Esophagus muscularis mucosa (tissue), 4 donors: ENCODE measurements at regions not wholly inside any gene's neighbourhood (a gene's known extent, or its start where the extent isn't known, plus 50 kb on each side); places are given as distances from the start of the nearest gene placed in this dataset.
"Not testable (repeated sequence)": the region's sequence is repeated elsewhere in the genome, so short reads cannot be mapped to it uniquely, and the experiment has no call there.

ENCODE experiments used
- DNase-seq: peaks from one replicate; pipeline ENCODE4 v3.0.0-alpha.2; 2017; ENCODE audit errors: extremely low spot score
- H3K27ac ChIP-seq, 4 donors: fragments of 200-600 bp; sonication (generic); replicated peaks in 1 of 4; 1 replicate in 3 of 4; 2 replicates in 1 of 4; pipeline ENCODE4 v1.5.1; 2016 to 2019; ENCODE audit warnings: mild to moderate bottlenecking in 1 of 4
- H3K27me3 ChIP-seq, 4 donors: fragments of 200-600 bp; sonication (generic); one replicate each; pipeline versions ENCODE4 v1.5.1 to v1.6.0; 2016 to 2019
- H3K36me3 ChIP-seq, 4 donors: fragments of 200-600 bp; sonication (generic); one replicate each; pipeline ENCODE4 v1.5.1; 2016 to 2019
- H3K4me1 ChIP-seq, 4 donors: fragments of 200-600 bp; sonication (generic); one replicate each; pipeline ENCODE4 v1.5.1; 2016 to 2019
- H3K4me3 ChIP-seq, 4 donors: fragments of 200-600 bp; sonication (generic); 1 replicate in 2 of 4; 2 replicates in 2 of 4; pipeline ENCODE4 v1.5.1; 2016 to 2019; ENCODE audit warnings: mild to moderate bottlenecking in 4 of 4, moderate library complexity in 1 of 4
- H3K9me3 ChIP-seq, 4 donors: fragments of 200-600 bp; sonication (generic); 1 replicate in 3 of 4; 2 replicates in 1 of 4; pipeline ENCODE4 v1.5.1; 2016 to 2019
- CTCF ChIP-seq, 3 experiments: fragments of 200-600 bp in 2 of 3; fragments of 450-650 bp in 1 of 3; sonication (generic) in 2 of 3; IDR thresholded peaks; one replicate each; pipeline ENCODE4 v1.5.1; 2017 to 2019; ENCODE audit warnings: antibody characterized with exemption in 3 of 3, mild to moderate bottlenecking in 2 of 3, moderate library complexity in 1 of 3
- EP300 ChIP-seq: sonication (generic); formaldehyde crosslinking; IDR thresholded peaks from one replicate; pipeline ENCODE4 v1.6.1; 2017; ENCODE audit warnings: antibody characterized with exemption
- POLR2A ChIP-seq: fragments of 450-650 bp; IDR thresholded peaks from one replicate; pipeline ENCODE4 v1.6.1; 2017; ENCODE audit warnings: antibody characterized with exemption, moderate library complexity, mild to moderate bottlenecking, low read depth
- POLR2AphosphoS5 ChIP-seq, 2 donors: sonication (generic); formaldehyde crosslinking; IDR thresholded peaks; one replicate each; pipeline ENCODE4 v1.6.1; 2017; ENCODE audit warnings: antibody characterized with exemption in 2 of 2
- WGBS: methylation state at CpG from one replicate; pipeline ENCODE4 v1.1.5; 2018; 5-methylcytosine and 5-hydroxymethylcytosine counted together
- intact Hi-C: fragments of 100-400 bp; cut with DNase I; formaldehyde crosslinking; loops from one replicate; pipeline ENCODE4 v1.15.1; 2023

GRCh38 chr4:1522606-1523005 is 116.4 kb upstream of the NKX1-1 start:
- DNase-seq = no peak

GRCh38 chr4:1521821-1522361 is 115.6 kb upstream of the NKX1-1 start:
- Histone ChIP-seq H3K4me3 (no peak overlapping the region), H3K4me1 (peaks cover 0 to 16% (median 8%) of the 10 kb centered on the region in 4 donors), H3K27me3 (peaks cover 0 to 77% (median 11%) of the 10 kb centered on the region in 4 donors), H3K27ac (no peak overlapping the region), H3K9me3 (peaks cover 0 to 25% (median 13%) of the 10 kb centered on the region in 4 donors), H3K36me3 (no peaks in the 10 kb centered on the region)
- TF ChIP-seq POLR2AphosphoS5 (IDR thresholded peaks at IDR 0.05) = no peak
- no peak for TF ChIP-seq POLR2A
- no peak for TF ChIP-seq CTCF (IDR thresholded peaks at IDR 0.05)
- no peak for TF ChIP-seq EP300
- no peak for DNase-seq
- WGBS = 100% methylated on average over 2 of the region's 19 CpGs
- intact Hi-C loops = no loop called here

More at GRCh38 chr4:1522606-1523005, 116.4 kb upstream of the NKX1-1 start:
- peaks cover 0 to 28% (median 13%) of the 10 kb centered on the region in 4 donors for H3K9me3 ChIP-seq
- WGBS = 92% methylated on average over 4 of the region's 6 CpGs
- H3K4me3 ChIP-seq = no peak overlapping the region
- H3K36me3 ChIP-seq = no peaks in the 10 kb centered on the region
- TF ChIP-seq POLR2A = no peak
- no peak for TF ChIP-seq EP300
- TF ChIP-seq POLR2AphosphoS5 (IDR thresholded peaks at IDR 0.05) = no peak
- no peak for TF ChIP-seq CTCF (IDR thresholded peaks at IDR 0.05)
- H3K27me3 ChIP-seq = peaks cover 0 to 70% (median 11%) of the 10 kb centered on the region in 4 donors
- H3K4me1 ChIP-seq = peaks cover 0 to 16% (median 8%) of the 10 kb centered on the region in 4 donors
- H3K27ac ChIP-seq = no peak overlapping the region
- intact Hi-C loops = no loop called here

- intact Hi-C loops, DNase-seq, H3K36me3 ChIP-seq: not testable (repeated sequence)
- Histone ChIP-seq H3K4me3 (peak overlapping the region; percentile 32 to 52 (median 44)), H3K4me1 (peaks cover 0 to 16% (median 8%) of the 10 kb centered on the region in 4 donors), H3K27ac (peak overlapping the region in 1 of 4 donors; percentile 71), H3K9me3 (peaks cover 0 to 24% (median 13%) of the 10 kb centered on the region in 4 donors), H3K27me3 (peaks cover 0 to 85% (median 11%) of the 10 kb centered on the region in 4 donors)
- WGBS = 1% methylated on average over 19 of the region's 79 CpGs
Observed at GRCh38 chr4:1520795-1521576, 114.7 kb upstream of the NKX1-1 start.

- 43% methylated on average over 33 of the region's 58 CpGs for WGBS
- peaks cover 0 to 16% (median 8%) of the 10 kb centered on the region in 4 donors for H3K4me1 ChIP-seq
- peaks cover 0 to 15% (median 7%) of the 10 kb centered on the region in 4 donors for H3K9me3 ChIP-seq
- peak overlapping the region in 3 of 4 donors; percentile 14 to 46 (median 30) for H3K4me3 ChIP-seq
- TF ChIP-seq POLR2A = no peak
- no peak for TF ChIP-seq EP300
- TF ChIP-seq CTCF (IDR thresholded peaks at IDR 0.05) = no peak
- TF ChIP-seq POLR2AphosphoS5 (IDR thresholded peaks at IDR 0.05) = no peak
- H3K27me3 ChIP-seq = peaks cover 0 to 90% (median 11%) of the 10 kb centered on the region in 4 donors
- no peaks in the 10 kb centered on the region for H3K36me3 ChIP-seq
- peak overlapping the region in 1 of 4 donors; percentile 71 for H3K27ac ChIP-seq
- intact Hi-C loops = no loop called here
- no peak for DNase-seq
Observed at GRCh38 chr4:1519787-1520661, 113.8 kb upstream of the NKX1-1 start.
